ENCODE measurements at regions not wholly inside any gene's neighbourhood (a gene's known extent, or its start where the extent isn't known, plus 50 kb on each side); places are given as distances from the start of the nearest gene placed in this dataset.

- DNase-seq (ENCODE audit: low spot score): no peak
- TF ChIP-seq, protein P1, sequence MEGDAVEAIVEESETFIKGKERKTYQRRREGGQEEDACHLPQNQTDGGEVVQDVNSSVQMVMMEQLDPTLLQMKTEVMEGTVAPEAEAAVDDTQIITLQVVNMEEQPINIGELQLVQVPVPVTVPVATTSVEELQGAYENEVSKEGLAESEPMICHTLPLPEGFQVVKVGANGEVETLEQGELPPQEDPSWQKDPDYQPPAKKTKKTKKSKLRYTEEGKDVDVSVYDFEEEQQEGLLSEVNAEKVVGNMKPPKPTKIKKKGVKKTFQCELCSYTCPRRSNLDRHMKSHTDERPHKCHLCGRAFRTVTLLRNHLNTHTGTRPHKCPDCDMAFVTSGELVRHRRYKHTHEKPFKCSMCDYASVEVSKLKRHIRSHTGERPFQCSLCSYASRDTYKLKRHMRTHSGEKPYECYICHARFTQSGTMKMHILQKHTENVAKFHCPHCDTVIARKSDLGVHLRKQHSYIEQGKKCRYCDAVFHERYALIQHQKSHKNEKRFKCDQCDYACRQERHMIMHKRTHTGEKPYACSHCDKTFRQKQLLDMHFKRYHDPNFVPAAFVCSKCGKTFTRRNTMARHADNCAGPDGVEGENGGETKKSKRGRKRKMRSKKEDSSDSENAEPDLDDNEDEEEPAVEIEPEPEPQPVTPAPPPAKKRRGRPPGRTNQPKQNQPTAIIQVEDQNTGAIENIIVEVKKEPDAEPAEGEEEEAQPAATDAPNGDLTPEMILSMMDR (conservative IDR thresholded peaks at IDR 0.05; ENCODE audit: low read depth): no peak
- CTCF ChIA-PET: interaction anchor here (0.7 kb wide), 1 partner anchor 15 kb away, joined by 3 read pairs; no protein-coding TSS in a partner anchor
- H3K27ac ChIP-seq: no peak overlapping the region
- POLR2A ChIA-PET (ENCODE audit: low non-redundant PET): no interaction called here
Measured at GRCh38 chrX:13868591-13868990, 51.7 kb upstream of the GPM6B start.

Data from RWPE1 (cell line).